NCI-H2196 treated with DMSO at 0.1 percent for 48 hours (cell line): ENCODE measurements at regions not wholly inside any gene's neighbourhood (a gene's known extent, or its start where the extent isn't known, plus 50 kb on each side); places are given as distances from the start of the nearest gene placed in this dataset.

ENCODE experiments used
- DNase-seq: peaks from one replicate; lab custom pipeline; 2025; ENCODE audit not compliant: unreplicated experiment; lab: John Stamatoyannopoulos, UW

- peak; percentile 31 for DNase-seq
These were observed 52.0 kb upstream of the THY1 start for GRCh38 chr11:119474682-119475596.

GRCh38 chr11:119473901-119474681 lies 51.1 kb upstream of the THY1 start:
- DNase-seq = no peak

GRCh38 chr11:119473226-119473625 lies 50.3 kb upstream of the THY1 start:
- DNase-seq = no peak

DNA sequence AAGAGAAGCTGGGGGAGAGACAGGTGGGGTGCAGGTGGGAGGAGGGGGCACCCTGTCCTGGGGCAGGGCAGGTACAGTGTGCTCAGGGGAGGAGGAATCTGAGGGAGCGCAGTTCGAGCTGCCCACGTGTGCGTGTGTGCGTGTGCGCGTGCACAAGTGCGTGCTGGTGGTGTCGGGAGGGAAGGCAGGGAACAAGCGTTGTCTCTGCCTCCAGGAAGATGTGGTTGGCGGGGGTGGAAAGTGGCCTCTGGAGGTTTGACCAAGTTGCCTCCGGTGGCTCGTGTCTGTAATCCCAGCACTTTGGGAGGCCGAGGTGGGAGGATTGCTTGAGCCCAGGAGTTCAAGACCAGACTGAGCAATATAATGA lies 49.9 kb upstream of the THY1 start:
- DNase-seq = no peak
